Astrocyte (in vitro differentiated cells and primary cell): ENCODE measurements at regions not wholly inside any gene's neighbourhood (a gene's known extent, or its start where the extent isn't known, plus 50 kb on each side); places are given as distances from the start of the nearest gene placed in this dataset.

Experiments used
- DNase-seq: peaks from one replicate; pipeline ENCODE4 v3.0.0-alpha.2; 2010; ENCODE audit warnings: low read depth
- FAIRE-seq: peaks from 2 replicates; lab custom pipeline; 2011; peaks lifted over from hg19 to GRCh38; lab: Jason Lieb, UNC
- H2AFZ ChIP-seq: 2 replicates; pipeline ENCODE4 v1.6.0; 2012; ENCODE audit warnings: low read depth, low read length, inconsistent platforms
- H3K27ac ChIP-seq: 2 replicates; pipeline ENCODE4 v1.5.1; 2011; ENCODE audit warnings: low read depth, low read length, inconsistent platforms
- H3K27me3 ChIP-seq: 2 replicates; pipeline ENCODE4 v1.6.0; 2011; ENCODE audit warnings: low read length, inconsistent platforms; ENCODE audit not compliant: insufficient read depth
- H3K36me3 ChIP-seq: 2 replicates; pipeline ENCODE4 v1.5.1; 2011; ENCODE audit warnings: low read length, inconsistent platforms; ENCODE audit not compliant: insufficient read depth
- H3K4me1 ChIP-seq: 2 replicates; pipeline ENCODE4 v1.5.1; 2011; ENCODE audit warnings: low read length, inconsistent platforms; ENCODE audit not compliant: insufficient read depth
- H3K4me2 ChIP-seq: 2 replicates; pipeline ENCODE4 v1.6.0; 2012; ENCODE audit warnings: low read length, inconsistent platforms
- H3K4me3 ChIP-seq: 2 replicates; pipeline ENCODE4 v1.5.1; 2011; ENCODE audit warnings: low read depth, mild to moderate bottlenecking, low read length, inconsistent platforms; ENCODE audit not compliant: insufficient read depth
- H3K79me2 ChIP-seq: 2 replicates; pipeline ENCODE4 v1.6.0; 2012; ENCODE audit warnings: mild to moderate bottlenecking, low read length, inconsistent platforms; ENCODE audit not compliant: insufficient read depth
- H3K9ac ChIP-seq: 2 replicates; pipeline ENCODE4 v1.6.0; 2012; ENCODE audit warnings: mild to moderate bottlenecking, low read length, inconsistent platforms
- H3K9me3 ChIP-seq: 2 replicates; pipeline ENCODE4 v1.5.1; 2012; ENCODE audit warnings: low read depth, mild to moderate bottlenecking, low read length, inconsistent platforms; ENCODE audit not compliant: insufficient read depth
- H4K20me1 ChIP-seq: 2 replicates; pipeline ENCODE4 v1.6.0; 2012; ENCODE audit warnings: low read length, inconsistent platforms; ENCODE audit not compliant: insufficient read depth
- H3K27ac Mint-ChIP-seq: one replicate; pipeline ENCODE4 v1.8.0; 2021; ENCODE audit warnings: mild to moderate bottlenecking, mixed read lengths; ENCODE audit not compliant: unreplicated experiment
- H3K27me3 Mint-ChIP-seq: one replicate; pipeline ENCODE4 v1.8.0; 2021; ENCODE audit warnings: low read depth, mixed read lengths; ENCODE audit not compliant: unreplicated experiment
- H3K36me3 Mint-ChIP-seq: one replicate; pipeline ENCODE4 v1.8.0; 2021; ENCODE audit warnings: low read depth, mixed read lengths; ENCODE audit not compliant: unreplicated experiment
- H3K4me1 Mint-ChIP-seq: one replicate; pipeline ENCODE4 v1.8.0; 2021; ENCODE audit warnings: low read depth, mixed read lengths; ENCODE audit not compliant: unreplicated experiment
- H3K4me3 Mint-ChIP-seq: one replicate; pipeline ENCODE4 v1.8.0; 2021; ENCODE audit warnings: mild to moderate bottlenecking, moderate library complexity, mixed read lengths; ENCODE audit not compliant: unreplicated experiment
- H3K9me3 Mint-ChIP-seq: one replicate; pipeline ENCODE4 v1.8.0; 2021; ENCODE audit warnings: mild to moderate bottlenecking, mixed read lengths; ENCODE audit not compliant: unreplicated experiment
- EZH2 ChIP-seq: IDR thresholded peaks from 2 replicates; pipeline ENCODE4 v1.6.1; 2012; ENCODE audit warnings: mild to moderate bottlenecking, low read length, inconsistent platforms; ENCODE audit not compliant: insufficient read depth
- TF ChIP-seq, protein P1 (sequence below): IDR thresholded peaks from 2 replicates; pipeline ENCODE4 v1.5.1; 2011; ENCODE audit warnings: low read depth, mild to moderate bottlenecking, inconsistent platforms, low read length, moderate library complexity; ENCODE audit not compliant: insufficient read depth

DNA sequence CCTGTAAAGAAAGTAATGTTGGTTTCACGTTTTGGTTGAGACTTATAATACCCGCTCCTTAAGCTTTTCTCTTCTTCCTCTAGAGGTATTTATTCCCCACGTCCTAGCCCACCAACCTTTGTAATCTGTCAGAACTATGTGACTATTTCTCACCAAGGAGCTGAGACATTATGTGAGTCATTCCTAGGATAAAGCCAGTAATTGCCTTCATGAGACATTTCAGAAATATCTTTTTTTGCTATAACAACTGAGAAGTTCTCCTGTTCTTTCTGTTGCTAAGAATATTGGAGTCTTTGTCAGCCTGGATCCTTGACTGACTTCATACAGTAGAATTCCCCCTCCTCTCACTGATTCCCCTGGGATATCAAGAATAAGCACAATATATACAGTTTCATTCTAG, 1497.0 kb upstream of the TENM4 start:
- H3K9ac ChIP-seq: no peak overlapping the region
- no peaks in the 10 kb centered on the region for H4K20me1 ChIP-seq
- Mint-ChIP-seq H3K9me3 (no peaks in the 10 kb centered on the region), H3K4me1 (peaks cover 4% of the 10 kb centered on the region), H3K4me3 (no peak overlapping the region), H3K36me3 (no peaks in the 10 kb centered on the region), H3K27ac (peak overlapping the region; percentile 38), H3K27me3 (no peaks in the 10 kb centered on the region)
- peak; percentile 21 for DNase-seq
- no peak overlapping the region for H2AFZ ChIP-seq
- H3K27ac ChIP-seq: no peak overlapping the region
- H3K4me3 ChIP-seq: no peak overlapping the region
- no peak for TF ChIP-seq EZH2
- TF ChIP-seq, protein P1, sequence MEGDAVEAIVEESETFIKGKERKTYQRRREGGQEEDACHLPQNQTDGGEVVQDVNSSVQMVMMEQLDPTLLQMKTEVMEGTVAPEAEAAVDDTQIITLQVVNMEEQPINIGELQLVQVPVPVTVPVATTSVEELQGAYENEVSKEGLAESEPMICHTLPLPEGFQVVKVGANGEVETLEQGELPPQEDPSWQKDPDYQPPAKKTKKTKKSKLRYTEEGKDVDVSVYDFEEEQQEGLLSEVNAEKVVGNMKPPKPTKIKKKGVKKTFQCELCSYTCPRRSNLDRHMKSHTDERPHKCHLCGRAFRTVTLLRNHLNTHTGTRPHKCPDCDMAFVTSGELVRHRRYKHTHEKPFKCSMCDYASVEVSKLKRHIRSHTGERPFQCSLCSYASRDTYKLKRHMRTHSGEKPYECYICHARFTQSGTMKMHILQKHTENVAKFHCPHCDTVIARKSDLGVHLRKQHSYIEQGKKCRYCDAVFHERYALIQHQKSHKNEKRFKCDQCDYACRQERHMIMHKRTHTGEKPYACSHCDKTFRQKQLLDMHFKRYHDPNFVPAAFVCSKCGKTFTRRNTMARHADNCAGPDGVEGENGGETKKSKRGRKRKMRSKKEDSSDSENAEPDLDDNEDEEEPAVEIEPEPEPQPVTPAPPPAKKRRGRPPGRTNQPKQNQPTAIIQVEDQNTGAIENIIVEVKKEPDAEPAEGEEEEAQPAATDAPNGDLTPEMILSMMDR: no peak
- no peaks in the 10 kb centered on the region for H3K79me2 ChIP-seq
- H3K36me3 ChIP-seq: no peaks in the 10 kb centered on the region
- H3K4me2 ChIP-seq: no peak overlapping the region
- no peak for FAIRE-seq
- no peaks in the 10 kb centered on the region for H3K4me1 ChIP-seq
- H3K9me3 ChIP-seq: no peaks in the 10 kb centered on the region
- no peaks in the 10 kb centered on the region for H3K27me3 ChIP-seq

DNA sequence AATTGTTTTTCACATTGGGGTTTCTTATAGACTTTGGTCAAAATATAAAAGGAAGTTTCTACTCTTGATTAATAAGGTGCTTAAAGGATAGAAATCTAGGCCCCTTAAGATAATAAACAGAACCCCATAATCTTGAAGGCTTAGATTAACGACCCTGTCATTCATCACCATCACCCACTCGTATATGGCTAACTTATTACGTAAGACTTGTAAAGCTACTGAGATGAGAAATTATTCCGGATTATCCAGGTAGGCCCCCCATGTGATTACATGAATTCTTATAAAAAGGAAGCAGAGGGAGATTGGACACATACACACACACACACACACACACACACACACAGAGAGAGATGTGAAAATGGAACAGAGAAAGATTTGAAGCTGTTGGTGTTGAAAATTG, 1489.2 kb upstream of the TENM4 start:
- Mint-ChIP-seq H3K4me1 (peaks cover 4% of the 10 kb centered on the region), H3K4me3 (no peak overlapping the region), H3K9me3 (no peaks in the 10 kb centered on the region), H3K36me3 (no peaks in the 10 kb centered on the region), H3K27me3 (peaks cover 3% of the 10 kb centered on the region), H3K27ac (no peak overlapping the region)
- TF ChIP-seq EZH2: no peak
- TF ChIP-seq, protein P1: no peak
- no peak for DNase-seq
- no peak overlapping the region for H3K27ac ChIP-seq
- no peaks in the 10 kb centered on the region for H3K27me3 ChIP-seq
- no peak overlapping the region for H2AFZ ChIP-seq
- H3K9me3 ChIP-seq: no peaks in the 10 kb centered on the region
- no peaks in the 10 kb centered on the region for H4K20me1 ChIP-seq
- H3K36me3 ChIP-seq: no peaks in the 10 kb centered on the region
- no peak overlapping the region for H3K4me2 ChIP-seq
- H3K4me1 ChIP-seq: no peaks in the 10 kb centered on the region
- H3K4me3 ChIP-seq: no peak overlapping the region
- no peaks in the 10 kb centered on the region for H3K79me2 ChIP-seq
- no peak overlapping the region for H3K9ac ChIP-seq
- no peak for FAIRE-seq

DNA sequence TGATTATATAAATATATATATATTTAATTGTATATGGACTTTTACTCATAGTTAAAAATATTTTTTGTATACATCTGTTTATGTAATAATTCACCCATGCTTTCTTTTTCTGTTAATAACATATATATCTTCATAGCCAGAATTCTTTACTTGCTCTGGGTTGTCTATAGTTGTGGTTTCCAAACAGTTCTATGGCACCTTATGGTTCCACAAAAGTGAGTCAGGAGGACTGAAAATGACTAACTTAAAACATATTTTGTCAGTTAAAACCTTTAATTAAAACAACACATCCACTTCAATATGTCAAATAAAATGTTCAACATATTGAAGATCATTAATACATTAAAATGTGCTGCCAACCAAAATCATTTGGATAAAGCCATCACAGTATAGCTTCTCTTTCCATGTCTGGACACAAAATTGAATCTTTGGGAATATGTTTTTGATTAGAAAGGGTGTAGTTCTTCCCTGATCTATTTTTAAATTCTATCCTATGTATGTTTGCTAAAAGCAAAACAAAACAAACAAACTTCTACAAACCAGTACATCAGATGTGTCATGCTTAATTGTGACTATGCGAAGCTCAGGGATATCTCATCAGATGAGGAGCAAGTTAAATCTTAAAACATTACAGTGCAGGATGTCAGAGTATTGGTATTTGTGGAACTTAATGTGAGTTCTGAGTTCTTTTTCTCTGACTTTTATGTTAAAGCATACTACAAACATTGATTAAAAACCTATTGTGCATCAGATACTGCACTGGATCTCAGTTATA, 1488.4 kb upstream of the TENM4 start:
- Mint-ChIP-seq H3K9me3 (no peaks in the 10 kb centered on the region), H3K36me3 (no peaks in the 10 kb centered on the region), H3K4me1 (peaks cover 4% of the 10 kb centered on the region), H3K27ac (no peak overlapping the region), H3K27me3 (peaks cover 3% of the 10 kb centered on the region), H3K4me3 (no peak overlapping the region)
- H4K20me1 ChIP-seq: no peaks in the 10 kb centered on the region
- FAIRE-seq (no peak), DNase-seq (no peak)
- H3K36me3 ChIP-seq: no peaks in the 10 kb centered on the region
- H3K4me3 ChIP-seq: no peak overlapping the region
- no peak for TF ChIP-seq EZH2
- TF ChIP-seq, protein P1: no peak
- no peaks in the 10 kb centered on the region for H3K27me3 ChIP-seq
- no peak overlapping the region for H3K9ac ChIP-seq
- H3K27ac ChIP-seq: no peak overlapping the region
- H2AFZ ChIP-seq: no peak overlapping the region
- H3K4me2 ChIP-seq: no peak overlapping the region
- no peaks in the 10 kb centered on the region for H3K79me2 ChIP-seq
- no peaks in the 10 kb centered on the region for H3K9me3 ChIP-seq
- H3K4me1 ChIP-seq: no peaks in the 10 kb centered on the region
